Activated CD8-positive, alpha-beta memory T cell treated with anti-CD3 and anti-CD28 coated beads for 24 hours (primary cell): ENCODE measurements at regions not wholly inside any gene's neighbourhood (a gene's known extent, or its start where the extent isn't known, plus 50 kb on each side); places are given as distances from the start of the nearest gene placed in this dataset.

Experiments used
- DNase-seq: peaks from one replicate; pipeline ENCODE4 v3.0.0-alpha.2; 2020

GRCh38 chr4:157840648-157841047, 332.2 kb downstream of the GASK1B start:
- no peak for DNase-seq

- DNase-seq: no peak
Observed at GRCh38 chr4:157840034-157840433, 332.8 kb downstream of the GASK1B start.

GRCh38 chr4:157838366-157838765, 334.5 kb downstream of the GASK1B start:
- no peak for DNase-seq

- DNase-seq: no peak
Observed at GRCh38 chr4:157837071-157837703, 335.6 kb downstream of the GASK1B start.

GRCh38 chr4:157832596-157832995, 340.2 kb downstream of the GASK1B start:
- no peak for DNase-seq

GRCh38 chr4:157824021-157824420, 348.8 kb downstream of the GASK1B start:
- no peak for DNase-seq

GRCh38 chr4:157821814-157822213, 351.0 kb downstream of the GASK1B start:
- DNase-seq: no peak

- DNase-seq: no peak
Observed at GRCh38 chr4:157819693-157820464, 352.9 kb downstream of the GASK1B start.

GRCh38 chr4:157818946-157819692, 353.7 kb downstream of the GASK1B start:
- no peak for DNase-seq

GRCh38 chr4:157810137-157810774, 362.6 kb downstream of the GASK1B start:
- DNase-seq: no peak

GRCh38 chr4:157808796-157809383, 363.9 kb downstream of the GASK1B start:
- no peak for DNase-seq

GRCh38 chr4:157806184-157806583, 366.6 kb downstream of the GASK1B start:
- no peak for DNase-seq

- no peak for DNase-seq
Observed at GRCh38 chr4:157804986-157805385, 367.8 kb downstream of the GASK1B start.

GRCh38 chr4:157803845-157804521, 368.8 kb downstream of the GASK1B start:
- DNase-seq: no peak

- no peak for DNase-seq
Observed at GRCh38 chr4:157803421-157803820, 369.4 kb downstream of the GASK1B start.

- no peak for DNase-seq
Observed at GRCh38 chr4:157795495-157795894, 377.3 kb downstream of the GASK1B start.

GRCh38 chr4:157792716-157793115, 380.1 kb downstream of the GASK1B start:
- DNase-seq: no peak

GRCh38 chr4:157791236-157791635, 381.6 kb downstream of the GASK1B start:
- DNase-seq: no peak

GRCh38 chr4:157787618-157788017, 385.2 kb downstream of the GASK1B start:
- no peak for DNase-seq

- DNase-seq: no peak
Observed at GRCh38 chr4:157781361-157781760, 391.5 kb downstream of the GASK1B start.

GRCh38 chr4:157779081-157779480, 393.7 kb downstream of the GASK1B start:
- no peak for DNase-seq

- DNase-seq: no peak
Observed at GRCh38 chr4:157776930-157777528, 395.8 kb downstream of the GASK1B start.
